ENCODE measurements at regions not wholly inside any gene's neighbourhood (a gene's known extent, or its start where the extent isn't known, plus 50 kb on each side); places are given as distances from the start of the nearest gene placed in this dataset.

DNA sequence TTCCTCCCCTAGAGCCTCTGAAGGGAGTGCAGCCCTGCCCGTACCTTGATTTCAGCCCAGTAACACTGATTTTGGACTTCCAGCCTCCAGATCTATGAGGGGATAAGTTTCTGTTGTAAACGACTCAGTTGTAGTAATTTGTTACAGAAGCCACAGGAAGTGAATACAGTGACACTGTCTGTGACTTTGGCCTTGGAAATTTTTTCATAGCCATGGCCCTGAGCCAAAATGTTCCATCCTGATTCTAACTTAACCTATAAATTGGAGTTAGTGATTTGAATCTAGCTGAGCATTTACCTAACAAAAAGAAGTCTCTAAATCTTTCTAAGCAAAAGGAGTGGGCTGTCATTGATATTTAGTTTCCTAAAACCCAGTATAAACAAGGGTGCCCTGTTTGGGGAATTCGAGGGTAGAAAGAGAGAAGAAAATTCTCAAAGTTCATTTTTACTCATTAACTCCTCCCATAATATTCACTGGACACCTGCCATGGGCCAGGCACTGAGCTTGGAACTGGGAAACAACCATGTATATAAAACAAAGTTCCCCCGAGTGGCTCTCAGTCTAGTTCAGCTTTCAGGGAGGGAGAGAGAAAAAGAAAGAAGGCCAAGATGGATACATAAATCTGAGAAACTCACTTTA lies 162.3 kb downstream of the SKIDA1 start:
- peak overlapping the region; percentile 91 for H3K27ac ChIP-seq (ENCODE audit: low read length, poor library complexity, severe bottlenecking)
- no peaks in the 10 kb centered on the region for H3K36me3 ChIP-seq (ENCODE audit: control insufficient read depth in 1 of 2, insufficient read depth in 2 of 2, low read depth in 1 of 2, low read length in 2 of 2)
- H3K4ac ChIP-seq (ENCODE audit: low read depth in 1 of 2, low read length in 2 of 2): no peak overlapping the region
- peak overlapping the region; percentile 35 for H2AK5ac ChIP-seq (ENCODE audit: low read length, severe bottlenecking)
- no peak overlapping the region for H3K4me3 ChIP-seq (ENCODE audit: insufficient read depth in 1 of 2, low read depth in 1 of 2, low read length in 2 of 2)
- H4K8ac ChIP-seq (ENCODE audit: low read length): no peak overlapping the region
- no peak overlapping the region for H3K14ac ChIP-seq (ENCODE audit: low read length in 2 of 2)
- 76% methylated on average over 3 of the region's 4 CpGs for WGBS
- H3K23ac ChIP-seq (ENCODE audit: low read length in 2 of 2): no peak overlapping the region
- peaks cover 3% of the 10 kb centered on the region for H3K4me1 ChIP-seq (ENCODE audit: control insufficient read depth, insufficient read depth, low read depth, low read length)
- peak; percentile 10 for DNase-seq
- H2BK5ac ChIP-seq (ENCODE audit: low read depth, low read length, poor library complexity, severe bottlenecking): no peak overlapping the region
- no peaks in the 10 kb centered on the region for H3K27me3 ChIP-seq (ENCODE audit: control insufficient read depth in 1 of 2, insufficient read depth in 1 of 2, low read length in 2 of 2)
- no peak overlapping the region for H4K91ac ChIP-seq (ENCODE audit: low read length)
- peak overlapping the region; percentile 34 for H2BK120ac ChIP-seq (ENCODE audit: low read depth, low read length)
- H3K18ac ChIP-seq (ENCODE audit: low read depth in 1 of 2, low read length in 2 of 2): peak overlapping the region in 1 of 2 experiments; percentile 66
- H3K9ac ChIP-seq (ENCODE audit: low read length): peak overlapping the region; percentile 17
- H2BK12ac ChIP-seq (ENCODE audit: low read length in 2 of 2): no peak overlapping the region
- no peaks in the 10 kb centered on the region for H3K79me1 ChIP-seq (replicated peaks; ENCODE audit: low read length, poor library complexity, severe bottlenecking)
- H2AFZ ChIP-seq (ENCODE audit: low read depth, low read length): no peak overlapping the region
- no peak overlapping the region for H3K4me2 ChIP-seq (ENCODE audit: low read length, poor library complexity, severe bottlenecking)
- no peaks in the 10 kb centered on the region for H3K9me3 ChIP-seq (ENCODE audit: control insufficient read depth, low read length)
- no peak overlapping the region for H2BK15ac ChIP-seq (ENCODE audit: low read depth, poor library complexity, severe bottlenecking)

DNA sequence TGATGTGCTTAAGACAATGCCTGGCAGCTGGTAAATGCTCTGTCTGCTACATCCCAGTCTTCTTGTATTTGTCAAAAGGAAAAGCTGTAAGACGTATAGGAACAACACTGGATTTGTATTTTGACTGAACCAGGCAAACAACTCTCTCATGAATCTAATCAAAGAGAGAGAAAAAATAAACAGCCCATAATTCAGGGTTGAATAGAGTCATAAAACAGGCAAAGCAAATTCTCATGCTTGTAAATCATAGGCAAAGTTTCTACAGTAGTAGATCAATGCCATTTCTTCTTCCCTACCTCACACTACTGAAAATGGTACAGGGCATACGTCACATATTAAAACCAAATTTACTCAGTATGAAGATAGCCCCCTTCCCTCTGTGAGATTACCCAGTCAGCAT lies 166.3 kb downstream of the SKIDA1 start:
- DNase-seq: no peak
- Histone ChIP-seq H3K4ac (ENCODE audit: low read depth in 1 of 2, low read length in 2 of 2) (no peak overlapping the region), H4K91ac (ENCODE audit: low read length) (no peak overlapping the region), H3K18ac (ENCODE audit: low read depth in 1 of 2, low read length in 2 of 2) (no peak overlapping the region), H2AK5ac (ENCODE audit: low read length, severe bottlenecking) (peak overlapping the region; percentile 65), H3K79me1 (replicated peaks; ENCODE audit: low read length, poor library complexity, severe bottlenecking) (no peaks in the 10 kb centered on the region), H3K14ac (ENCODE audit: low read length in 2 of 2) (no peak overlapping the region), H3K36me3 (ENCODE audit: control insufficient read depth in 1 of 2, insufficient read depth in 2 of 2, low read depth in 1 of 2, low read length in 2 of 2) (no peaks in the 10 kb centered on the region), H3K9ac (ENCODE audit: low read length) (no peak overlapping the region), H3K27ac (ENCODE audit: low read length, poor library complexity, severe bottlenecking) (no peak overlapping the region), H2BK12ac (ENCODE audit: low read length in 2 of 2) (no peak overlapping the region), H4K8ac (ENCODE audit: low read length) (no peak overlapping the region), H3K4me1 (ENCODE audit: control insufficient read depth, insufficient read depth, low read depth, low read length) (no peaks in the 10 kb centered on the region), H3K9me3 (ENCODE audit: control insufficient read depth, low read length) (no peaks in the 10 kb centered on the region), H2BK120ac (ENCODE audit: low read depth, low read length) (no peak overlapping the region), H3K4me3 (ENCODE audit: insufficient read depth in 1 of 2, low read depth in 1 of 2, low read length in 2 of 2) (no peak overlapping the region), H3K23ac (ENCODE audit: low read length in 2 of 2) (no peak overlapping the region), H2BK15ac (ENCODE audit: low read depth, poor library complexity, severe bottlenecking) (no peak overlapping the region), H3K4me2 (ENCODE audit: low read length, poor library complexity, severe bottlenecking) (no peak overlapping the region), H2AFZ (ENCODE audit: low read depth, low read length) (no peak overlapping the region), H2BK5ac (ENCODE audit: low read depth, low read length, poor library complexity, severe bottlenecking) (no peak overlapping the region), H3K27me3 (ENCODE audit: control insufficient read depth in 1 of 2, insufficient read depth in 1 of 2, low read length in 2 of 2) (no peaks in the 10 kb centered on the region)
- 94% methylated on average over 1 of the region's 2 CpGs for WGBS

GRCh38 chr10:21355591-21356011 lies 169.9 kb downstream of the SKIDA1 start:
- H3K4me1 ChIP-seq (ENCODE audit: control insufficient read depth, insufficient read depth, low read depth, low read length): no peaks in the 10 kb centered on the region
- H2AK5ac ChIP-seq (ENCODE audit: low read length, severe bottlenecking): no peak overlapping the region
- no peak overlapping the region for H2BK12ac ChIP-seq (ENCODE audit: low read length in 2 of 2)
- no peak overlapping the region for H3K4me2 ChIP-seq (ENCODE audit: low read length, poor library complexity, severe bottlenecking)
- no peak overlapping the region for H3K9ac ChIP-seq (ENCODE audit: low read length)
- no peak overlapping the region for H4K8ac ChIP-seq (ENCODE audit: low read length)
- H3K9me3 ChIP-seq (ENCODE audit: control insufficient read depth, low read length): no peaks in the 10 kb centered on the region
- H2AFZ ChIP-seq (ENCODE audit: low read depth, low read length): no peak overlapping the region
- no peak overlapping the region for H2BK15ac ChIP-seq (ENCODE audit: low read depth, poor library complexity, severe bottlenecking)
- peak overlapping the region in 1 of 2 experiments; percentile 48 for H3K18ac ChIP-seq (ENCODE audit: low read depth in 1 of 2, low read length in 2 of 2)
- no peaks in the 10 kb centered on the region for H3K79me1 ChIP-seq (replicated peaks; ENCODE audit: low read length, poor library complexity, severe bottlenecking)
- H3K27ac ChIP-seq (ENCODE audit: low read length, poor library complexity, severe bottlenecking): no peak overlapping the region
- H3K23ac ChIP-seq (ENCODE audit: low read length in 2 of 2): no peak overlapping the region
- no peaks in the 10 kb centered on the region for H3K27me3 ChIP-seq (ENCODE audit: control insufficient read depth in 1 of 2, insufficient read depth in 1 of 2, low read length in 2 of 2)
- H3K4ac ChIP-seq (ENCODE audit: low read depth in 1 of 2, low read length in 2 of 2): no peak overlapping the region
- no peak overlapping the region for H2BK5ac ChIP-seq (ENCODE audit: low read depth, low read length, poor library complexity, severe bottlenecking)
- no peak overlapping the region for H4K91ac ChIP-seq (ENCODE audit: low read length)
- no peak overlapping the region for H2BK120ac ChIP-seq (ENCODE audit: low read depth, low read length)
- H3K36me3 ChIP-seq (ENCODE audit: control insufficient read depth in 1 of 2, insufficient read depth in 2 of 2, low read depth in 1 of 2, low read length in 2 of 2): no peaks in the 10 kb centered on the region
- DNase-seq: no peak
- WGBS: 57% methylated on average over 2 of the region's 2 CpGs
- no peak overlapping the region for H3K14ac ChIP-seq (ENCODE audit: low read length in 2 of 2)
- H3K4me3 ChIP-seq (ENCODE audit: insufficient read depth in 1 of 2, low read depth in 1 of 2, low read length in 2 of 2): no peak overlapping the region

- 100% methylated on average over 1 of the region's 1 CpG for WGBS
- Histone ChIP-seq H3K23ac (ENCODE audit: low read length in 2 of 2) (no peak overlapping the region), H3K9ac (ENCODE audit: low read length) (no peak overlapping the region), H3K4me3 (ENCODE audit: insufficient read depth in 1 of 2, low read depth in 1 of 2, low read length in 2 of 2) (no peak overlapping the region), H3K4ac (ENCODE audit: low read depth in 1 of 2, low read length in 2 of 2) (no peak overlapping the region), H4K8ac (ENCODE audit: low read length) (no peak overlapping the region), H3K27me3 (ENCODE audit: control insufficient read depth in 1 of 2, insufficient read depth in 1 of 2, low read length in 2 of 2) (no peaks in the 10 kb centered on the region), H3K9me3 (ENCODE audit: control insufficient read depth, low read length) (no peaks in the 10 kb centered on the region), H3K18ac (ENCODE audit: low read depth in 1 of 2, low read length in 2 of 2) (no peak overlapping the region), H3K36me3 (ENCODE audit: control insufficient read depth in 1 of 2, insufficient read depth in 2 of 2, low read depth in 1 of 2, low read length in 2 of 2) (no peaks in the 10 kb centered on the region), H2BK15ac (ENCODE audit: low read depth, poor library complexity, severe bottlenecking) (no peak overlapping the region), H3K27ac (ENCODE audit: low read length, poor library complexity, severe bottlenecking) (no peak overlapping the region), H3K4me2 (ENCODE audit: low read length, poor library complexity, severe bottlenecking) (no peak overlapping the region), H2BK5ac (ENCODE audit: low read depth, low read length, poor library complexity, severe bottlenecking) (no peak overlapping the region), H2AFZ (ENCODE audit: low read depth, low read length) (no peak overlapping the region), H3K14ac (ENCODE audit: low read length in 2 of 2) (no peak overlapping the region), H2BK12ac (ENCODE audit: low read length in 2 of 2) (no peak overlapping the region), H4K91ac (ENCODE audit: low read length) (no peak overlapping the region), H3K79me1 (replicated peaks; ENCODE audit: low read length, poor library complexity, severe bottlenecking) (no peaks in the 10 kb centered on the region), H3K4me1 (ENCODE audit: control insufficient read depth, insufficient read depth, low read depth, low read length) (no peaks in the 10 kb centered on the region), H2BK120ac (ENCODE audit: low read depth, low read length) (no peak overlapping the region), H2AK5ac (ENCODE audit: low read length, severe bottlenecking) (no peak overlapping the region)
- no peak for DNase-seq
These were observed 172.6 kb downstream of the SKIDA1 start for GRCh38 chr10:21352886-21353285.
